HL-60 (cell line): ENCODE measurements at regions not wholly inside any gene's neighbourhood (a gene's known extent, or its start where the extent isn't known, plus 50 kb on each side); places are given as distances from the start of the nearest gene placed in this dataset.

ENCODE experiments used
- DNase-seq, 2 experiments: peaks; one replicate each; pipeline ENCODE4 v3.0.0-alpha.2; 2010 to 2020; ENCODE audit warnings: low read depth in 1 of 2, low spot score in 1 of 2
- H3K27ac ChIP-seq: fragments of 250-450 bp; sonication (Bioruptor Pico); replicated peaks from 2 replicates; pipeline ENCODE4 v1.5.1; 2020; ENCODE audit warnings: mild to moderate bottlenecking, moderate library complexity
- H3K27me3 ChIP-seq: fragments of 250-450 bp; sonication (Bioruptor Pico); 2 replicates; pipeline ENCODE4 v1.5.1; 2021; ENCODE audit warnings: mild to moderate bottlenecking, moderate library complexity; ENCODE audit not compliant: insufficient read depth, poor library complexity, severe bottlenecking
- H3K4me3 ChIP-seq: replicated peaks from 2 replicates; pipeline ENCODE4 v1.5.1; 2011; ENCODE audit warnings: mild to moderate bottlenecking, control low read depth, low read length; ENCODE audit not compliant: insufficient read depth
- CTCF ChIP-seq: IDR thresholded peaks from one replicate; pipeline ENCODE4 v1.5.1; 2011; ENCODE audit warnings: low read length, control low read depth, inconsistent platforms; ENCODE audit not compliant: insufficient read depth
- GABPA ChIP-seq: IDR thresholded peaks from 2 replicates; pipeline ENCODE4 v1.6.1; 2012; ENCODE audit warnings: low read depth
- POLR2AphosphoS5 ChIP-seq: IDR thresholded peaks from 2 replicates; pipeline ENCODE4 v1.6.1; 2012; ENCODE audit warnings: low read depth
- REST ChIP-seq: IDR thresholded peaks from 2 replicates; pipeline ENCODE4 v1.6.1; 2012; ENCODE audit warnings: low read depth; ENCODE audit not compliant: insufficient replicate concordance
- SPI1 ChIP-seq: IDR thresholded peaks from 2 replicates; pipeline ENCODE4 v1.6.1; 2012; ENCODE audit warnings: low read depth, mild to moderate bottlenecking, borderline replicate concordance

DNA sequence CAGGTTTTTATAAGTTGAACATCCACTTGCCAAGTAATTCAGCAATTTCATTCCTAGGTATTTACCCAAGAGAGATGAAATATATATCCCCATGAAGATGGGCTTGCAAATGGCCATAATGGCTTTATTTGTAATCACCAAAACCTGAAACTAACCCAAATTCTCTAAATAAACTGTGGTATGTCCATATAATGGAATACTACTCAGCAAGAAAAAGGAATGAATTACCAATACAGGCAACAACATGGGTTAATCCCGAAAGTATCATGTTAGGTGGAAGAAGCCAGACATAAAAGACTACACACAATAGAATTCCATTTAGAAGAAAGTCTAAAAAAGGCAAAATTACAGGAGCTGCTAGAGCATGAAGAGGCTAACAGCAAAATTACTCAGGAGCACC, 101.4 kb upstream of the PPP2R2D start:
- TF ChIP-seq REST (no peak), POLR2AphosphoS5 (no peak), GABPA (no peak), CTCF (no peak), SPI1 (no peak)
- Histone ChIP-seq H3K4me3 (no peak overlapping the region), H3K27me3 (no peaks in the 10 kb centered on the region), H3K27ac (no peak overlapping the region)
- no peak for DNase-seq

GRCh38 chr10:131802156-131802915, 98.5 kb upstream of the PPP2R2D start:
- Histone ChIP-seq H3K27ac (no peak overlapping the region), H3K27me3 (no peaks in the 10 kb centered on the region), H3K4me3 (no peak overlapping the region)
- no peak for DNase-seq
- TF ChIP-seq GABPA, result no peak
- no peak for TF ChIP-seq CTCF
- no peak for TF ChIP-seq REST
- no peak for TF ChIP-seq POLR2AphosphoS5
- TF ChIP-seq SPI1, result no peak

- Histone ChIP-seq H3K4me3 (no peak overlapping the region), H3K27me3 (no peaks in the 10 kb centered on the region), H3K27ac (no peak overlapping the region)
- DNase-seq, result no peak
- no peak for TF ChIP-seq SPI1
- TF ChIP-seq GABPA, result no peak
- TF ChIP-seq REST, result no peak
Observed at GRCh38 chr10:131802996-131803395, 97.8 kb upstream of the PPP2R2D start.
